NCI-H82 treated with DMSO at 0.1 percent for 48 hours (cell line): ENCODE measurements at regions not wholly inside any gene's neighbourhood (a gene's known extent, or its start where the extent isn't known, plus 50 kb on each side); places are given as distances from the start of the nearest gene placed in this dataset.
"Not testable (repeated sequence)": the region's sequence is repeated elsewhere in the genome, so short reads cannot be mapped to it uniquely, and the experiment has no call there.

Experiments
- DNase-seq: peaks from one replicate; lab custom pipeline; 2025; ENCODE audit not compliant: unreplicated experiment; lab: John Stamatoyannopoulos, UW

GRCh38 chr14:22344673-22345072, 244.4 kb downstream of the DAD1 start:
- DNase-seq: no peak

GRCh38 chr14:22344209-22344608, 244.8 kb downstream of the DAD1 start:
- not testable (repeated sequence) for DNase-seq

GRCh38 chr14:22341049-22341448, 248.0 kb downstream of the DAD1 start:
- no peak for DNase-seq

- DNase-seq: no peak
Observed at GRCh38 chr14:22338917-22339715, 249.9 kb downstream of the DAD1 start.

- no peak for DNase-seq
Observed at GRCh38 chr14:22338381-22338780, 250.6 kb downstream of the DAD1 start.

GRCh38 chr14:22337938-22338337, 251.1 kb downstream of the DAD1 start:
- DNase-seq: no peak

GRCh38 chr14:22337521-22337920, 251.5 kb downstream of the DAD1 start:
- DNase-seq: no peak

- DNase-seq: no peak
Observed at GRCh38 chr14:22336031-22336430, 253.0 kb downstream of the DAD1 start.

- DNase-seq: no peak
Observed at GRCh38 chr14:22334627-22335026, 254.4 kb downstream of the DAD1 start.

- no peak for DNase-seq
Observed at GRCh38 chr14:22334275-22334577, 254.8 kb downstream of the DAD1 start.

- DNase-seq: no peak
Observed at GRCh38 chr14:22333422-22334274, 255.4 kb downstream of the DAD1 start.

- DNase-seq: no peak
Observed at GRCh38 chr14:22332686-22333421, 256.2 kb downstream of the DAD1 start.

GRCh38 chr14:22329371-22329770, 259.7 kb downstream of the DAD1 start:
- DNase-seq: no peak

- no peak for DNase-seq
Observed at GRCh38 chr14:22325676-22326400, 263.2 kb downstream of the DAD1 start.

- no peak for DNase-seq
Observed at GRCh38 chr14:22320362-22320750, 268.7 kb downstream of the DAD1 start.

- no peak for DNase-seq
Observed at GRCh38 chr14:22319526-22320361, 269.3 kb downstream of the DAD1 start.

GRCh38 chr14:22318951-22319350, 270.1 kb downstream of the DAD1 start:
- no peak for DNase-seq

GRCh38 chr14:22316473-22316872, 272.6 kb downstream of the DAD1 start:
- no peak for DNase-seq

GRCh38 chr14:22315336-22315735, 273.7 kb downstream of the DAD1 start:
- DNase-seq: no peak

GRCh38 chr14:22314183-22314820, 274.7 kb downstream of the DAD1 start:
- DNase-seq: no peak
